HepG2 (cell line): ENCODE measurements at regions not wholly inside any gene's neighbourhood (a gene's known extent, or its start where the extent isn't known, plus 50 kb on each side); places are given as distances from the start of the nearest gene placed in this dataset.

ENCODE experiments used
- ELF3 ChIP-seq: IDR thresholded peaks from 2 replicates; pipeline ENCODE4 v1.6.1; 2016; ENCODE audit warnings: missing genetic modification reagents, missing compliant biosample characterization
- FOXK2 ChIP-seq: fragments of 450-650 bp; IDR thresholded peaks from 2 replicates; pipeline ENCODE4 v1.6.1; 2016
- GATAD2A ChIP-seq: IDR thresholded peaks from 2 replicates; pipeline ENCODE4 v1.6.1; 2016
- HNRNPL ChIP-seq: fragments of 200-400 bp; formaldehyde crosslinking; IDR thresholded peaks from 2 replicates; pipeline ENCODE4 v1.6.1; 2017; ENCODE audit warnings: mild to moderate bottlenecking, low read depth, low read length
- HNRNPUL1 ChIP-seq: fragments of 200-400 bp; formaldehyde crosslinking; IDR thresholded peaks from 2 replicates; pipeline ENCODE4 v1.6.1; 2017; ENCODE audit warnings: low read depth, mild to moderate bottlenecking, low read length, moderate library complexity
- KAT2B ChIP-seq: fragments of 150-350 bp; IDR thresholded peaks from 2 replicates; pipeline ENCODE4 v1.6.1; 2014; ENCODE audit warnings: low read depth, low read length, borderline replicate concordance
- KDM2A ChIP-seq: sonication (generic); formaldehyde crosslinking; IDR thresholded peaks from 2 replicates; pipeline ENCODE4 v1.4.0; 2020; ENCODE audit warnings: low read depth, missing genetic modification reagents, borderline replicate concordance
- KDM3A ChIP-seq: IDR thresholded peaks from 2 replicates; pipeline ENCODE4 v1.6.1; 2018; ENCODE audit warnings: low read depth, missing compliant biosample characterization
- PLSCR1 ChIP-seq: sonication (generic); formaldehyde crosslinking; IDR thresholded peaks from 2 replicates; pipeline ENCODE4 v1.5.0; 2020; ENCODE audit warnings: missing genetic modification reagents, mild to moderate bottlenecking, borderline replicate concordance
- RXRB ChIP-seq: IDR thresholded peaks from 2 replicates; pipeline ENCODE4 v1.6.1; 2016; ENCODE audit warnings: borderline replicate concordance, missing genetic modification reagents, missing compliant biosample characterization
- TBX3 ChIP-seq: fragments of 450-650 bp; IDR thresholded peaks from 2 replicates; pipeline ENCODE4 v1.6.1; 2017; ENCODE audit warnings: antibody characterized with exemption, mild to moderate bottlenecking, inconsistent platforms, borderline replicate concordance
- TFAP4 ChIP-seq: sonication (generic); IDR thresholded peaks from 2 replicates; pipeline ENCODE4 v1.6.1; 2016; ENCODE audit warnings: low read depth, borderline replicate concordance
- ZFP36L1 ChIP-seq: sonication (generic); formaldehyde crosslinking; IDR thresholded peaks from 2 replicates; pipeline ENCODE4 v1.8.0; 2022; ENCODE audit warnings: mild to moderate bottlenecking, missing genetic modification reagents, moderate library complexity
- ZMYM3 ChIP-seq: sonication (generic); formaldehyde crosslinking; IDR thresholded peaks from 2 replicates; pipeline ENCODE4 v1.5.1; 2020; ENCODE audit warnings: mild to moderate bottlenecking, missing genetic modification reagents
- ZNF33B ChIP-seq: sonication (generic); formaldehyde crosslinking; IDR thresholded peaks from 2 replicates; pipeline ENCODE4 v1.5.1; 2020; ENCODE audit warnings: mild to moderate bottlenecking, missing genetic modification reagents
- ZNF441 ChIP-seq: sonication (generic); formaldehyde crosslinking; IDR thresholded peaks from 2 replicates; pipeline ENCODE4 v1.7.0; 2021; ENCODE audit warnings: missing genetic modification reagents, borderline replicate concordance
- TF ChIP-seq, protein P1 (sequence below): IDR thresholded peaks from 2 replicates; pipeline ENCODE4 v1.6.1; 2016; ENCODE audit warnings: mild to moderate bottlenecking
- TF ChIP-seq, protein P2 (sequence below): fragments of 450-650 bp; IDR thresholded peaks from 2 replicates; pipeline ENCODE4 v1.6.1; 2017; ENCODE audit warnings: mild to moderate bottlenecking
- TF ChIP-seq, protein P3 (sequence below): sonication (generic); formaldehyde crosslinking; IDR thresholded peaks from 2 replicates; pipeline ENCODE4 v1.4.0; 2020; ENCODE audit warnings: missing genetic modification reagents
- TF ChIP-seq, protein P4 (sequence below): sonication (generic); formaldehyde crosslinking; conservative IDR thresholded peaks from 2 replicates; pipeline ENCODE4 v1.4.0; 2020; ENCODE audit warnings: missing genetic modification reagents

DNA sequence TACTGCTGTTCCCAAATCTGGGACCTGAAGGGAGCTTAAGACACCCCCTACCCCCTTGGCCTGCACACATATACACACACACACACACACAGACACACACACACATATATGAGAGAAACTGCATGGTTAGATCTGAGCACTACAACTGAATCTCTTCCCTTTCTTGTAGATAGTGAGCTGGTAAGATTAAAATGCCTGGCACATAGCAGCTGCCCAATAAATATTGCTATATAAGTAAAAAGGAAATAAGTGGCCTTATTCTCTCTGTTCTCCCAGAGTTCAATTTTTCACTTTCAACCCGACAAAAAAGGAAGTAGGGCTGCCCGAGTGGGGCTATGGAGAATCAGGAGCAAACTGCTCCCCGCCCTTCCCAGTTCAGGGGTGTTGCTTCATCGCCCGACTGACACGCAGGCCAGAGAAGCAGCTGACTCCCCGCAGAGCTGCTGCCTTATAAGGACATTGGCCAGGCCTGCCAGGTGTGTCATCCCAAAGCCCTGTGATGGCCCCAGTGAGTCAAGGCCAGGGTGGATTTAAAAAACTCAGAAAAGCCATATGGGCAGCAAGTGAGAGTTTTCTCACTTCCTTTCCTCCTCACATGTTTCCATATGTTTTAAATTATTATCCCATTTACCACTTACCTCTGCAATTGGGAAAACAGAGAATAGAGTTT is 106.5 kb upstream of the SLC44A3 start (continued):
- TF ChIP-seq PLSCR1 (CRISPR knock-in tag) (no peak), HNRNPUL1 (no peak), GATAD2A (peak; percentile 58), FOXK2 (no peak), ZFP36L1 (0 out of 2 replicates have a peak, but pooled peaks have one; percentile 25), HNRNPL (no peak), KAT2B (no peak), KDM2A (0 out of 2 replicates have a peak, but pooled peaks have one; percentile 38), ZMYM3 (CRISPR knock-in tag) (0 out of 2 replicates have a peak, but pooled peaks have one; percentile 38), ZNF33B (CRISPR knock-in tag) (no peak), RXRB (CRISPR knock-in tag) (peak; percentile 64; the same call in 1 of the 2 replicates), TBX3 (no peak), ELF3 (CRISPR knock-in tag) (peak; percentile 68; the same call in 1 of the 2 replicates), ZNF441 (CRISPR knock-in tag) (peak; percentile 76; the same call in 1 of the 2 replicates), TFAP4 (peak; percentile 95), KDM3A (CRISPR knock-in tag) (no peak)
- TF ChIP-seq, protein P1, sequence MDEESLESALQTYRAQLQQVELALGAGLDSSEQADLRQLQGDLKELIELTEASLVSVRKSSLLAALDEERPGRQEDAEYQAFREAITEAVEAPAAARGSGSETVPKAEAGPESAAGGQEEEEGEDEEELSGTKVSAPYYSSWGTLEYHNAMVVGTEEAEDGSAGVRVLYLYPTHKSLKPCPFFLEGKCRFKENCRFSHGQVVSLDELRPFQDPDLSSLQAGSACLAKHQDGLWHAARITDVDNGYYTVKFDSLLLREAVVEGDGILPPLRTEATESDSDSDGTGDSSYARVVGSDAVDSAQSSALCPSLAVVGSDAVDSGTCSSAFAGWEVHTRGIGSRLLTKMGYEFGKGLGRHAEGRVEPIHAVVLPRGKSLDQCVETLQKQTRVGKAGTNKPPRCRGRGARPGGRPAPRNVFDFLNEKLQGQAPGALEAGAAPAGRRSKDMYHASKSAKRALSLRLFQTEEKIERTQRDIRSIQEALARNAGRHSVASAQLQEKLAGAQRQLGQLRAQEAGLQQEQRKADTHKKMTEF (CRISPR knock-in tag): peak; percentile 51; the same call in 1 of the 2 replicates
- TF ChIP-seq, protein P2, sequence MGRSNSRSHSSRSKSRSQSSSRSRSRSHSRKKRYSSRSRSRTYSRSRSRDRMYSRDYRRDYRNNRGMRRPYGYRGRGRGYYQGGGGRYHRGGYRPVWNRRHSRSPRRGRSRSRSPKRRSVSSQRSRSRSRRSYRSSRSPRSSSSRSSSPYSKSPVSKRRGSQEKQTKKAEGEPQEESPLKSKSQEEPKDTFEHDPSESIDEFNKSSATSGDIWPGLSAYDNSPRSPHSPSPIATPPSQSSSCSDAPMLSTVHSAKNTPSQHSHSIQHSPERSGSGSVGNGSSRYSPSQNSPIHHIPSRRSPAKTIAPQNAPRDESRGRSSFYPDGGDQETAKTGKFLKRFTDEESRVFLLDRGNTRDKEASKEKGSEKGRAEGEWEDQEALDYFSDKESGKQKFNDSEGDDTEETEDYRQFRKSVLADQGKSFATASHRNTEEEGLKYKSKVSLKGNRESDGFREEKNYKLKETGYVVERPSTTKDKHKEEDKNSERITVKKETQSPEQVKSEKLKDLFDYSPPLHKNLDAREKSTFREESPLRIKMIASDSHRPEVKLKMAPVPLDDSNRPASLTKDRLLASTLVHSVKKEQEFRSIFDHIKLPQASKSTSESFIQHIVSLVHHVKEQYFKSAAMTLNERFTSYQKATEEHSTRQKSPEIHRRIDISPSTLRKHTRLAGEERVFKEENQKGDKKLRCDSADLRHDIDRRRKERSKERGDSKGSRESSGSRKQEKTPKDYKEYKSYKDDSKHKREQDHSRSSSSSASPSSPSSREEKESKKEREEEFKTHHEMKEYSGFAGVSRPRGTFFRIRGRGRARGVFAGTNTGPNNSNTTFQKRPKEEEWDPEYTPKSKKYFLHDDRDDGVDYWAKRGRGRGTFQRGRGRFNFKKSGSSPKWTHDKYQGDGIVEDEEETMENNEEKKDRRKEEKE: no peak
- TF ChIP-seq, protein P3, sequence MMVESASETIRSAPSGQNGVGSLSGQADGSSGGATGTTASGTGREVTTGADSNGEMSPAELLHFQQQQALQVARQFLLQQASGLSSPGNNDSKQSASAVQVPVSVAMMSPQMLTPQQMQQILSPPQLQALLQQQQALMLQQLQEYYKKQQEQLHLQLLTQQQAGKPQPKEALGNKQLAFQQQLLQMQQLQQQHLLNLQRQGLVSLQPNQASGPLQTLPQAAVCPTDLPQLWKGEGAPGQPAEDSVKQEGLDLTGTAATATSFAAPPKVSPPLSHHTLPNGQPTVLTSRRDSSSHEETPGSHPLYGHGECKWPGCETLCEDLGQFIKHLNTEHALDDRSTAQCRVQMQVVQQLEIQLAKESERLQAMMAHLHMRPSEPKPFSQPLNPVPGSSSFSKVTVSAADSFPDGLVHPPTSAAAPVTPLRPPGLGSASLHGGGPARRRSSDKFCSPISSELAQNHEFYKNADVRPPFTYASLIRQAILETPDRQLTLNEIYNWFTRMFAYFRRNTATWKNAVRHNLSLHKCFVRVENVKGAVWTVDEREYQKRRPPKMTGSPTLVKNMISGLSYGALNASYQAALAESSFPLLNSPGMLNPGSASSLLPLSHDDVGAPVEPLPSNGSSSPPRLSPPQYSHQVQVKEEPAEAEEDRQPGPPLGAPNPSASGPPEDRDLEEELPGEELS (CRISPR knock-in tag): peak; percentile 27; the same call in 1 of the 2 replicates
- TF ChIP-seq, protein P4, sequence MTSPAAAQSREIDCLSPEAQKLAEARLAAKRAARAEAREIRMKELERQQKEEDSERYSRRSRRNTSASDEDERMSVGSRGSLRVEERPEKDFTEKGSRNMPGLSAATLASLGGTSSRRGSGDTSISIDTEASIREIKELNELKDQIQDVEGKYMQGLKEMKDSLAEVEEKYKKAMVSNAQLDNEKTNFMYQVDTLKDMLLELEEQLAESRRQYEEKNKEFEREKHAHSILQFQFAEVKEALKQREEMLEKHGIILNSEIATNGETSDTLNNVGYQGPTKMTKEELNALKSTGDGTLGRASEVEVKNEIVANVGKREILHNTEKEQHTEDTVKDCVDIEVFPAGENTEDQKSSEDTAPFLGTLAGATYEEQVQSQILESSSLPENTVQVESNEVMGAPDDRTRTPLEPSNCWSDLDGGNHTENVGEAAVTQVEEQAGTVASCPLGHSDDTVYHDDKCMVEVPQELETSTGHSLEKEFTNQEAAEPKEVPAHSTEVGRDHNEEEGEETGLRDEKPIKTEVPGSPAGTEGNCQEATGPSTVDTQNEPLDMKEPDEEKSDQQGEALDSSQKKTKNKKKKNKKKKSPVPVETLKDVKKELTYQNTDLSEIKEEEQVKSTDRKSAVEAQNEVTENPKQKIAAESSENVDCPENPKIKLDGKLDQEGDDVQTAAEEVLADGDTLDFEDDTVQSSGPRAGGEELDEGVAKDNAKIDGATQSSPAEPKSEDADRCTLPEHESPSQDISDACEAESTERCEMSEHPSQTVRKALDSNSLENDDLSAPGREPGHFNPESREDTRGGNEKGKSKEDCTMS (CRISPR knock-in tag): no peak
